ENCODE measurements at regions not wholly inside any gene's neighbourhood (a gene's known extent, or its start where the extent isn't known, plus 50 kb on each side); places are given as distances from the start of the nearest gene placed in this dataset.

- no peak for DNase-seq (ENCODE audit: low read depth, low spot score)
These were observed 976.9 kb upstream of the MBL2 start for GRCh38 chr10:53749439-53749838.

GRCh38 chr10:53748319-53748718, 975.7 kb upstream of the MBL2 start:
- DNase-seq (ENCODE audit: low read depth, low spot score), result no peak

- no peak for DNase-seq (ENCODE audit: low read depth, low spot score)
These were observed 972.2 kb upstream of the MBL2 start for GRCh38 chr10:53744746-53745145.

- DNase-seq (ENCODE audit: low read depth, low spot score), result no peak
These were observed 971.6 kb upstream of the MBL2 start for GRCh38 chr10:53744176-53744575.

GRCh38 chr10:53737132-53737531, 964.5 kb upstream of the MBL2 start:
- no peak for DNase-seq (ENCODE audit: low read depth, low spot score)

GRCh38 chr10:53726921-53727320, 954.3 kb upstream of the MBL2 start:
- DNase-seq (ENCODE audit: low read depth, low spot score), result no peak

GRCh38 chr10:53724581-53724980, 952.0 kb upstream of the MBL2 start:
- DNase-seq (ENCODE audit: low read depth, low spot score), result no peak

- DNase-seq (ENCODE audit: low read depth, low spot score), result no peak
These were observed 947.1 kb upstream of the MBL2 start for GRCh38 chr10:53719658-53720057.

- DNase-seq (ENCODE audit: low read depth, low spot score), result no peak
These were observed 943.6 kb upstream of the MBL2 start for GRCh38 chr10:53716156-53716555.

GRCh38 chr10:53713431-53713830, 940.8 kb upstream of the MBL2 start:
- no peak for DNase-seq (ENCODE audit: low read depth, low spot score)

- DNase-seq (ENCODE audit: low read depth, low spot score), result no peak
These were observed 929.9 kb upstream of the MBL2 start for GRCh38 chr10:53702489-53702888.

- DNase-seq (ENCODE audit: low read depth, low spot score), result no peak
These were observed 928.6 kb upstream of the MBL2 start for GRCh38 chr10:53701213-53701612.

- no peak for DNase-seq (ENCODE audit: low read depth, low spot score)
These were observed 927.7 kb upstream of the MBL2 start for GRCh38 chr10:53700278-53700677.

- no peak for DNase-seq (ENCODE audit: low read depth, low spot score)
These were observed 927.1 kb upstream of the MBL2 start for GRCh38 chr10:53699684-53700083.

GRCh38 chr10:53699231-53699630, 926.6 kb upstream of the MBL2 start:
- DNase-seq (ENCODE audit: low read depth, low spot score), result no peak

GRCh38 chr10:53697038-53697437, 924.5 kb upstream of the MBL2 start:
- no peak for DNase-seq (ENCODE audit: low read depth, low spot score)

- no peak for DNase-seq (ENCODE audit: low read depth, low spot score)
These were observed 918.1 kb upstream of the MBL2 start for GRCh38 chr10:53690524-53691240.

GRCh38 chr10:53687800-53688199, 915.2 kb upstream of the MBL2 start:
- no peak for DNase-seq (ENCODE audit: low read depth, low spot score)

GRCh38 chr10:53682885-53683284, 910.3 kb upstream of the MBL2 start:
- no peak for DNase-seq (ENCODE audit: low read depth, low spot score)

GRCh38 chr10:53682458-53682857, 909.9 kb upstream of the MBL2 start:
- no peak for DNase-seq (ENCODE audit: low read depth, low spot score)

- no peak for DNase-seq (ENCODE audit: low read depth, low spot score)
These were observed 907.1 kb upstream of the MBL2 start for GRCh38 chr10:53679666-53680065.

- no peak for DNase-seq (ENCODE audit: low read depth, low spot score)
These were observed 902.6 kb upstream of the MBL2 start for GRCh38 chr10:53675177-53675576.

GRCh38 chr10:53667063-53667462, 894.5 kb upstream of the MBL2 start:
- DNase-seq (ENCODE audit: low read depth, low spot score), result no peak

Data from brain pericyte (primary cell).